A673 (cell line): ENCODE measurements at regions not wholly inside any gene's neighbourhood (a gene's known extent, or its start where the extent isn't known, plus 50 kb on each side); places are given as distances from the start of the nearest gene placed in this dataset.

Experiments
- EZH2 ChIP-seq: fragments of 200-600 bp; sonication (generic); IDR thresholded peaks from 2 replicates; pipeline ENCODE4 v1.6.1; 2017; ENCODE audit warnings: borderline replicate concordance, low read depth, mild to moderate bottlenecking, mixed read lengths, antibody characterized with exemption, low read length; ENCODE audit not compliant: poor library complexity, severe bottlenecking
- TF ChIP-seq, protein P1 (sequence below): fragments of 300-800, 200-600 bp; sonication (generic); conservative IDR thresholded peaks from 2 replicates; pipeline ENCODE4 v1.5.1; 2017; ENCODE audit warnings: low read depth, mild to moderate bottlenecking, antibody characterized with exemption, low read length, moderate library complexity, mixed read lengths

DNA sequence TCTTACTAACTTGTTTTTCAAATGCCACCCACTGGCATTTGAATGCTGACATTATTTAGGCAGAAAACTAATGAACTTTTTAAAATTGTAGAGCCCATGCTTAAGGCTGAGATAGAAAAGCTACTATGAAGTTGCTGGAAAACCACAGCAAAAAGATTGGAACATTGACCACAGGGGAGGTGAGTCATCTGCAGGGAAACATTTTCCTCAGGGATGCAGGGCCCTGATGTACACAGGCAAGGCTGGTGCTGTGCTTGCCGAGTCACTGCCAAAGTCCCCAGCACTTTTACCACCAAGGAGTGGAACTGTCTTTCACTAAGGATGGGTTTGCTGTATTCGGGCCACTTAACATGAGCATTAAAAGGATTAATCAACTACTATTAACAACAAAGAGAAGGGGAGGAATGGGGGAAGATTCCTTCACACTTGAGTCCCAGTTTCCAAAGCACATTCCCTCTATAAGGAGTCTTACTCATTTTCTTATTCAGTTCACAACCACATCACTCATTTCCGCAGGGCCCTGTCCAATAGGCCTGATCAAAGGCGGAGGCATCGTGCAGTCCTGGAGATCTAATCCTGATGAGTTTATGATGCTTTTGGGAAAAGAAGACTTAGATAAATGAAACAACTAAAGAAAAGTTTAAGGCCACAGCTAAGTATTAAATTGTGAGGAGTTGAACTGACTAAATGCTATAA lies 202.9 kb upstream of the NPY2R start:
- TF ChIP-seq, protein P1, sequence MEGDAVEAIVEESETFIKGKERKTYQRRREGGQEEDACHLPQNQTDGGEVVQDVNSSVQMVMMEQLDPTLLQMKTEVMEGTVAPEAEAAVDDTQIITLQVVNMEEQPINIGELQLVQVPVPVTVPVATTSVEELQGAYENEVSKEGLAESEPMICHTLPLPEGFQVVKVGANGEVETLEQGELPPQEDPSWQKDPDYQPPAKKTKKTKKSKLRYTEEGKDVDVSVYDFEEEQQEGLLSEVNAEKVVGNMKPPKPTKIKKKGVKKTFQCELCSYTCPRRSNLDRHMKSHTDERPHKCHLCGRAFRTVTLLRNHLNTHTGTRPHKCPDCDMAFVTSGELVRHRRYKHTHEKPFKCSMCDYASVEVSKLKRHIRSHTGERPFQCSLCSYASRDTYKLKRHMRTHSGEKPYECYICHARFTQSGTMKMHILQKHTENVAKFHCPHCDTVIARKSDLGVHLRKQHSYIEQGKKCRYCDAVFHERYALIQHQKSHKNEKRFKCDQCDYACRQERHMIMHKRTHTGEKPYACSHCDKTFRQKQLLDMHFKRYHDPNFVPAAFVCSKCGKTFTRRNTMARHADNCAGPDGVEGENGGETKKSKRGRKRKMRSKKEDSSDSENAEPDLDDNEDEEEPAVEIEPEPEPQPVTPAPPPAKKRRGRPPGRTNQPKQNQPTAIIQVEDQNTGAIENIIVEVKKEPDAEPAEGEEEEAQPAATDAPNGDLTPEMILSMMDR: no peak
- no peak for TF ChIP-seq EZH2
